ENCODE measurements at regions not wholly inside any gene's neighbourhood (a gene's known extent, or its start where the extent isn't known, plus 50 kb on each side); places are given as distances from the start of the nearest gene placed in this dataset.

DNA sequence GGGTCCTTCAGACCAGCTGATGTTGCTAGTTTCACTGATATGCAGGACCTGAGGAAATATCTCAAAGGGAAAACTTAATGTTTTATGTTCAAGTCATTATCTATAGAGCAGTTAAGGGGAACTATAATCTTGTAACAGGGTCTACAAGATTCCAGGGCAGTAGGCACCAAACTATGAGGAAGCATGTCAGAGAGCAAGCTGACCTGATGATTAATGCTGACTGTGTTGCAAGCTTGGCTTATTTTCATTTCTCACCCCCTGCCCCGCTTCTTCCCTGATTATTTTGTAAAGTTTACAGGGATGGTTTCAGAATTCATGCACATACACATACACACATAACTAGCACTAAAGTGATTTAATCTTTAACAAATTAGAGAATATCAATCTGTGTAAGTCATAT lies 84.3 kb upstream of the CACNA2D1 start (continued):
- TF ChIP-seq, protein P1, sequence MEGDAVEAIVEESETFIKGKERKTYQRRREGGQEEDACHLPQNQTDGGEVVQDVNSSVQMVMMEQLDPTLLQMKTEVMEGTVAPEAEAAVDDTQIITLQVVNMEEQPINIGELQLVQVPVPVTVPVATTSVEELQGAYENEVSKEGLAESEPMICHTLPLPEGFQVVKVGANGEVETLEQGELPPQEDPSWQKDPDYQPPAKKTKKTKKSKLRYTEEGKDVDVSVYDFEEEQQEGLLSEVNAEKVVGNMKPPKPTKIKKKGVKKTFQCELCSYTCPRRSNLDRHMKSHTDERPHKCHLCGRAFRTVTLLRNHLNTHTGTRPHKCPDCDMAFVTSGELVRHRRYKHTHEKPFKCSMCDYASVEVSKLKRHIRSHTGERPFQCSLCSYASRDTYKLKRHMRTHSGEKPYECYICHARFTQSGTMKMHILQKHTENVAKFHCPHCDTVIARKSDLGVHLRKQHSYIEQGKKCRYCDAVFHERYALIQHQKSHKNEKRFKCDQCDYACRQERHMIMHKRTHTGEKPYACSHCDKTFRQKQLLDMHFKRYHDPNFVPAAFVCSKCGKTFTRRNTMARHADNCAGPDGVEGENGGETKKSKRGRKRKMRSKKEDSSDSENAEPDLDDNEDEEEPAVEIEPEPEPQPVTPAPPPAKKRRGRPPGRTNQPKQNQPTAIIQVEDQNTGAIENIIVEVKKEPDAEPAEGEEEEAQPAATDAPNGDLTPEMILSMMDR (conservative IDR thresholded peaks at IDR 0.05; ENCODE audit: low read depth in 2 of 2) = no peak
- TF ChIP-seq EZH2phosphoT487 (IDR thresholded peaks at IDR 0.05; ENCODE audit: unreplicated experiment) (no peak), STAT1 (IDR thresholded peaks at IDR 0.05; ENCODE audit: unreplicated experiment) (no peak), NANOG (IDR thresholded peaks at IDR 0.05; ENCODE audit: borderline replicate concordance) (no peak), CREB1 (CRISPR knock-in tag; IDR thresholded peaks at IDR 0.05; ENCODE audit: low read depth) (no peak), ZNF331 (CRISPR knock-in tag; IDR thresholded peaks at IDR 0.05; ENCODE audit: low read depth) (no peak), ZNF114 (CRISPR knock-in tag; IDR thresholded peaks at IDR 0.05) (no peak), POLR2AphosphoS5 (IDR thresholded peaks at IDR 0.05; ENCODE audit: low read depth) (no peak)
- TF ChIP-seq, protein P2, sequence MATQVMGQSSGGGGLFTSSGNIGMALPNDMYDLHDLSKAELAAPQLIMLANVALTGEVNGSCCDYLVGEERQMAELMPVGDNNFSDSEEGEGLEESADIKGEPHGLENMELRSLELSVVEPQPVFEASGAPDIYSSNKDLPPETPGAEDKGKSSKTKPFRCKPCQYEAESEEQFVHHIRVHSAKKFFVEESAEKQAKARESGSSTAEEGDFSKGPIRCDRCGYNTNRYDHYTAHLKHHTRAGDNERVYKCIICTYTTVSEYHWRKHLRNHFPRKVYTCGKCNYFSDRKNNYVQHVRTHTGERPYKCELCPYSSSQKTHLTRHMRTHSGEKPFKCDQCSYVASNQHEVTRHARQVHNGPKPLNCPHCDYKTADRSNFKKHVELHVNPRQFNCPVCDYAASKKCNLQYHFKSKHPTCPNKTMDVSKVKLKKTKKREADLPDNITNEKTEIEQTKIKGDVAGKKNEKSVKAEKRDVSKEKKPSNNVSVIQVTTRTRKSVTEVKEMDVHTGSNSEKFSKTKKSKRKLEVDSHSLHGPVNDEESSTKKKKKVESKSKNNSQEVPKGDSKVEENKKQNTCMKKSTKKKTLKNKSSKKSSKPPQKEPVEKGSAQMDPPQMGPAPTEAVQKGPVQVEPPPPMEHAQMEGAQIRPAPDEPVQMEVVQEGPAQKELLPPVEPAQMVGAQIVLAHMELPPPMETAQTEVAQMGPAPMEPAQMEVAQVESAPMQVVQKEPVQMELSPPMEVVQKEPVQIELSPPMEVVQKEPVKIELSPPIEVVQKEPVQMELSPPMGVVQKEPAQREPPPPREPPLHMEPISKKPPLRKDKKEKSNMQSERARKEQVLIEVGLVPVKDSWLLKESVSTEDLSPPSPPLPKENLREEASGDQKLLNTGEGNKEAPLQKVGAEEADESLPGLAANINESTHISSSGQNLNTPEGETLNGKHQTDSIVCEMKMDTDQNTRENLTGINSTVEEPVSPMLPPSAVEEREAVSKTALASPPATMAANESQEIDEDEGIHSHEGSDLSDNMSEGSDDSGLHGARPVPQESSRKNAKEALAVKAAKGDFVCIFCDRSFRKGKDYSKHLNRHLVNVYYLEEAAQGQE (IDR thresholded peaks at IDR 0.05; ENCODE audit: unreplicated experiment) = no peak
- TF ChIP-seq, protein P3, sequence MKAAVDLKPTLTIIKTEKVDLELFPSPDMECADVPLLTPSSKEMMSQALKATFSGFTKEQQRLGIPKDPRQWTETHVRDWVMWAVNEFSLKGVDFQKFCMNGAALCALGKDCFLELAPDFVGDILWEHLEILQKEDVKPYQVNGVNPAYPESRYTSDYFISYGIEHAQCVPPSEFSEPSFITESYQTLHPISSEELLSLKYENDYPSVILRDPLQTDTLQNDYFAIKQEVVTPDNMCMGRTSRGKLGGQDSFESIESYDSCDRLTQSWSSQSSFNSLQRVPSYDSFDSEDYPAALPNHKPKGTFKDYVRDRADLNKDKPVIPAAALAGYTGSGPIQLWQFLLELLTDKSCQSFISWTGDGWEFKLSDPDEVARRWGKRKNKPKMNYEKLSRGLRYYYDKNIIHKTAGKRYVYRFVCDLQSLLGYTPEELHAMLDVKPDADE (IDR thresholded peaks at IDR 0.05) = no peak

DNA sequence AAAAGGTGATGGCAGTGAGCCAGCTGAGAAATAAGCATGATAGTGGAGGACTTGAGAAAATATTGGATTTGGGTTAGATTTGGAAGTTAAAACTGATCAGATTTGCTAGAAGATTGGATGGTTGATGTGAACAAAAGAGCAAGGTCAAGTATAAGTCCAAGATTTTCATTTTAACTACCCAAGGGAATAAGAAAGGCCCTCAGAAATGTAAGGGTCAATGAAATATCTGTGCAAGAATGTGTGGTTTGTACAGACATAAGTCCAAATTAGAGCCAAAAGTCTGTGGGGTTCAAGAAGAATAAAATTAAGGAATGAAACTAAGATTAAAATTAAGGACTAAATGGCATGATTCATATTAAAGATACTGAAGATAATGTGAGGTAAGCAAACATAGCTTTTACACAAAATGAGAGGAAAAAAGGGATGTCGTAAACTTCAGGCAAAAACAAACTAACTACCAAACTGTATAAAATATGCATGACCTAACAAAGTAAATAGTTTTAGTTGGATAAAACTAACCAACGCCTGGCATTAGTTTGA lies 78.4 kb upstream of the CACNA2D1 start:
- H3K4me3 ChIP-seq = no peak overlapping the region
- H3K9me2 ChIP-seq (ENCODE audit: insufficient read depth) = no peaks in the 10 kb centered on the region
- no peaks in the 10 kb centered on the region for H3F3A ChIP-seq (replicated peaks; ENCODE audit: low read depth)
- no peaks in the 10 kb centered on the region for H3K27me3 ChIP-seq (ENCODE audit: insufficient read depth)
- no peaks in the 10 kb centered on the region for H3K79me2 ChIP-seq (replicated peaks; ENCODE audit: insufficient read depth)
- H3K27me3 Mint-ChIP-seq (ENCODE audit: insufficient read depth, low read depth, poor library complexity) = peaks cover 5% of the 10 kb centered on the region
- no peak overlapping the region for H2AFZ ChIP-seq
- H3K4me1 Mint-ChIP-seq = peaks cover 9% of the 10 kb centered on the region; the same call in 2 of the 3 replicates
- no peaks in the 10 kb centered on the region for H3K36me3 Mint-ChIP-seq (ENCODE audit: low read depth)
- H3K27ac ChIP-seq (ENCODE audit: low read depth) = no peak overlapping the region
- DNase-seq (ENCODE audit: low spot score) (no peak), ATAC-seq (no peak)
- no peaks in the 10 kb centered on the region for H3K9me3 Mint-ChIP-seq
- 0 out of 2 replicates have a peak, but pooled peaks cover 5% of the 10 kb centered on the region for H3K4me1 ChIP-seq (ENCODE audit: insufficient read depth)
- no peak overlapping the region for H3K27ac Mint-ChIP-seq
- no peaks in the 10 kb centered on the region for H4K20me1 ChIP-seq (replicated peaks; ENCODE audit: insufficient read depth)
- H3K4me2 ChIP-seq = no peak overlapping the region
- H3K36me3 ChIP-seq (ENCODE audit: insufficient read depth) = no peaks in the 10 kb centered on the region
- H3K4me3 Mint-ChIP-seq = no peak overlapping the region
- TF ChIP-seq, protein P3 (IDR thresholded peaks at IDR 0.05) = no peak
- TF ChIP-seq NANOG (IDR thresholded peaks at IDR 0.05; ENCODE audit: borderline replicate concordance) (no peak), STAT1 (IDR thresholded peaks at IDR 0.05; ENCODE audit: unreplicated experiment) (no peak)
- TF ChIP-seq, protein P1 (conservative IDR thresholded peaks at IDR 0.05; ENCODE audit: low read depth in 2 of 2) = no peak

Measured in GM23338 (cell line).